Jurkat, Clone E6-1 (cell line): ENCODE measurements at regions not wholly inside any gene's neighbourhood (a gene's known extent, or its start where the extent isn't known, plus 50 kb on each side); places are given as distances from the start of the nearest gene placed in this dataset.

Experiments
- DNase-seq: peaks from one replicate; pipeline ENCODE4 v3.0.0-alpha.2; 2011; ENCODE audit warnings: low read depth, low spot score
- H3K4me3 ChIP-seq: 2 replicates; pipeline ENCODE4 v1.5.1; 2011; ENCODE audit warnings: mild to moderate bottlenecking, low read length, control low read depth, moderate library complexity

DNA sequence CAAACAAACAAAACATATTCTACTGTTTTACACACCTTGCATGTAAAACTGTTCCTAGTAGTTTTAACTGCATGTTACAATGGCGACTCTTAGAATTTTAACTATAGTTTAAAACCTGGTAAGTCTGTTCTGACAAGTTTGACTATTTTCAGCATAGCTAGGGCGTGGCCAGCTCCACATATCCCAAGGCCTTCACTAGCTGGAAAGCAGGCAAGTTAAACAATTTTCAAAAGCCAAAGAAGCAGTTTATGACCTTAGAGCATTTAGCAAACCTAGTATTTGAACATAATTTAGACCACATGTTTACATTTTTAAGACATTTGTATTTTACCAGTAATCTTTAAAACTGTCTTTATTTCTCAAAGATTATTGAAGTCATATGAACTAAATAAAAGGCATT is 402.8 kb upstream of the SYT4 start:
- no peak for DNase-seq
- H3K4me3 ChIP-seq = no peak overlapping the region

DNA sequence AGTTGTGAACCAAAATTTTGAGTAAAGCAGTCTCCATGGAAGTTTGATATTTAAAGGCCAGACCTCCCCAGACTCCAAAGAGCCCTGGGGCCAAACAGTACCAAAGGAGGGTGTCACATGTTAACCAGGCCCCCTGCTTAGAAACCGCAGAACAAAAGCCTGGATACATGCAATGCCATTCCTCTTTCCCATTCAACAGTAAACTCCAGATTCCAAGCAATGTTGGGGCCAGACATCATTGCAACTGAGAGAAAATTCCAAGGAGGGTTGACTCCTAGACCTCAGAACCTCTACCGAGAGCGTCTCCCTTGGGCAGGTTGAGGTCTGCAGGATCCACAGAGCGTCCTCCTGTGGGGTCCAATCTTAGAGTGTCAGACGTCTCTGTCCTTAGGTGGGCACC is 404.4 kb upstream of the SYT4 start:
- DNase-seq = no peak
- H3K4me3 ChIP-seq = no peak overlapping the region

DNA sequence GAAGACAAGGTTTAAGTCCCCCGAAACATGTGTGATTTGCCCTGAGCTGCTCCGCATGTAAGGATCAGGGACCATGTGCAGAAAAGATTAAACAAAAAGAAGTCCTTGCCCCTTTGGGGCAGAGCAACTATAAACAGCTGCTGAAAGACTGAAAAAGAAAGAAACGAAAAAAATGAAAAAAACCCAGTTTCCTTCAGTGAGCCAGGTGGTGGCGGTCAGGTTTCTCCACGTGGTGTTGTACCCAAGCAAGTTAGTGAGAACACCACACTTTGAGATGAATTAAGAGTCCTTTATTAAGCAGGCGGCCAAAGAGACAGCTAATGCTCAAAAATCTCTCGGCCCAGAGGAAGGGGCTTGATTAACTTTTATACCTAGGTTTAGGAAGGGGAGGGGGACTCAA is 404.9 kb upstream of the SYT4 start:
- DNase-seq = no peak
- H3K4me3 ChIP-seq = no peak overlapping the region

DNA sequence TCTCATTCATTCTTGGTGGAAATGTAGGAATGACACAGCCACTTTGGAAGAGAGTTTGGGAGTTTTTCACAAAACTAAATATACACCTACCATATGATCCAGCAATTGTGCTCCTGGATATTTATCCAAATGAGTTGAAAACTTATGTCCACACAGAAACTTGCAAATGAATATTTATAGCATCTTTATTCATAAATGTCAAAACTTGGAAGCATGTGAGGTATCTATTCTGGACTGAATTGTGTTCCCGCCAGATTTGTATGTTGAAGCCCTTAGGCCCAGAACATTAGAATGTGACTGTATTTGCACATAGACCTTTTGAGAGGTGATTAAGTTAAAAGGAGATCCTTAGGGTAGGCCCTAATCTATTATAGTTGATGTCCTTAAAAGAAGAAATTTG is 409.4 kb upstream of the SYT4 start:
- no peak for DNase-seq

DNA sequence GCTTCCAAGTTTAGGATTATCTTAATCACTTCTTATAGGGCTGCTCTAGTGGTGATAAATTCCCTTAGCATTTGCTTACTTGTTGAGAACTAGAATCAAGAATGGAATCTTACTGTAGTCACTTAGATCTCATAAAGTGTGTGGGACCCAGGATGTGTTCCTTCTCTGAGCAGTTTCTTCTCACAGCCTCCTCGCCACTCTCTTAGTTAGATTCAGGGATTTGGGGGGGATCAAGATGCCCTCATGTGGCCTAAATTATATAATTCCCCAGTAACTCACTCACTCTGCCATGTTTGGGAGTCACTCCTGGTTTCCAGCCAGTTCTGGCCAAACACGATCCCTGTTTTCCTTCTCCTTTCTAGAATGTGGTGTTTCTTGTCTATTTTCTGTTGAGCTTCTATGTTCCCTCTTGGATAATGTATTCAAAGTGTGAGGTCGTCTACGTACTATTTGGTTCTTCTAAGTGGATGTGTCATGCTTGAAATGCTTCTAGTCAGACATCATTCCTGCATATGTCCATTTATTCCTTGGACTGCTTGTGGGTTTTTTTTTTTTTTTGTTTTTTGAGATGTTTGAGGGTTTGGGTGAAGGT is 414.9 kb upstream of the SYT4 start:
- no peak overlapping the region for H3K4me3 ChIP-seq
- no peak for DNase-seq

More for the DNA sequence above, 409.4 kb upstream of the SYT4 start:
- no peak overlapping the region for H3K4me3 ChIP-seq

DNA sequence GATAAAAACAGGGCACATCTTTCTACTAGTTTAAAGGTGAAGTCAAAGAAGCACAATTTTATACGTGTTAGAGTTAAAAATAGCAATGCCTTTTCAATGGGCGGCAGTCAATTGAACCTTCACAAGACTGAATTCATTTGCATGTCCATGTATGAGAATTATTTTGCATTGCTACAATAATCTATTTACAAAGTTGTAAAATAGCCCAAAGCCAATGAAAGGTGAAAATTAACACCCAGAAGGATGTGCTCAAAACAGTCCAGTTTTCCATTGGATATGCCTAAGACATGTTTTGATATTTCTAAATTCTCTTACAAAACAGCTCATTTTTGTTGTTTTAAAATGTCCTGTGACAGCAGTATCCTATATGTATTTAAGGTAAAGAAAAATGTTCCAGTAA is 425.1 kb upstream of the SYT4 start:
- DNase-seq = no peak

DNA sequence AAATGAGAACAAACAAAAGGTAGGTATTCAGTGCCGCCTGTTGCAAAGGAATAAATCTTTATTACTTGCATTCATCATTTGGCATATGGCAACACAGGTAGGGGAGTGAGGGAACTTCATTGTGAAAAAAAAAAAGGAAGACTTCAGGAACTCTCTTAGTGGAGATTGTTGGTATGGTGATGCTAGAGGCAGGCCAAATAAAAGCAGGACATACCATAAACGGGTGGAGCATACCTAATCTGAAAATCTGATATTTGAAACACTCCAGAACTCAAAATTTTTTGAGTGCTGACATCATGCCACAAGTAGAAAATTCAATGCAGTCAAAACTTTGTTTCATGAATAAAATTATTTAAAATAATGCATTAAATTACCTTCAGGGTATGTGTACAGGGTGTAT is 425.8 kb upstream of the SYT4 start:
- DNase-seq = no peak
- no peak overlapping the region for H3K4me3 ChIP-seq

More for the DNA sequence above, 425.1 kb upstream of the SYT4 start:
- H3K4me3 ChIP-seq = no peak overlapping the region

DNA sequence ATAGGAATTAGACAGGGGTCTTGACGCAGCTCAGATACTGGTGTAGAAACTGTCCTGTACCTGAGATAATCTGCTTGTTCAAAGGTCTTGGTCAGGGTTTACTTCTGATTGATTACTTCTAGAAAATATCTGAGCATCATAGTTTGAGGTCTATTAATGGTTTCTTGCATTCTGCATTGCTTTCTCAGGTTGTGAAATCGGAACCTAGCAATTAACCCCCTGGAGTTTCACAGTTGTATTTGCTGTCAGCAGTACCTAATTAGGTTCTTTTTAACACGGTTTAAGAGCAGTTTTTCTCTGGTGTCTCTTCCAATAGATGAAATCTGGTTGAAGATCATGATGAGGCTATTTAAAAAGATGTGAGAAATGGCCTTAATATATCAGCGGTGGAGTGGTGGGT is 428.6 kb upstream of the SYT4 start:
- H3K4me3 ChIP-seq = no peak overlapping the region
- DNase-seq = no peak

DNA sequence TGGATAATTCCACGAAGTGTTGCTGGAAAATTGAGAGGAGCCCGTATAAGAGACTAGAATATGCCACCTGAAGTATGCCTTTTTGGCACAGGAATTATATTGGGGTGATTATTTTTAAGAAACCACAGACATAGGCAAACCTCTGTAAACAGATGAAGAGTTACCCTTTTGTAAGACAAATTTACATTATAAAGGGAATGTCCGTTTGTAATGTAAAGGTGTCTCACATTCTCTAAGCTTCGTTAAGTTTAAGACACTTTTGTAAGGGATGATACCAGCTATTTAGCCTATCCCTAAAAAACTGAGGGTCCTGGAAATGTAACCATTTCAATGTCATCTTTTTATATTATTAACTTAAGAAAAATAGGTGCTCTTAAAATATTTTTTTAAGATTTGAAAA is 432.8 kb upstream of the SYT4 start:
- no peak overlapping the region for H3K4me3 ChIP-seq
- no peak for DNase-seq

DNA sequence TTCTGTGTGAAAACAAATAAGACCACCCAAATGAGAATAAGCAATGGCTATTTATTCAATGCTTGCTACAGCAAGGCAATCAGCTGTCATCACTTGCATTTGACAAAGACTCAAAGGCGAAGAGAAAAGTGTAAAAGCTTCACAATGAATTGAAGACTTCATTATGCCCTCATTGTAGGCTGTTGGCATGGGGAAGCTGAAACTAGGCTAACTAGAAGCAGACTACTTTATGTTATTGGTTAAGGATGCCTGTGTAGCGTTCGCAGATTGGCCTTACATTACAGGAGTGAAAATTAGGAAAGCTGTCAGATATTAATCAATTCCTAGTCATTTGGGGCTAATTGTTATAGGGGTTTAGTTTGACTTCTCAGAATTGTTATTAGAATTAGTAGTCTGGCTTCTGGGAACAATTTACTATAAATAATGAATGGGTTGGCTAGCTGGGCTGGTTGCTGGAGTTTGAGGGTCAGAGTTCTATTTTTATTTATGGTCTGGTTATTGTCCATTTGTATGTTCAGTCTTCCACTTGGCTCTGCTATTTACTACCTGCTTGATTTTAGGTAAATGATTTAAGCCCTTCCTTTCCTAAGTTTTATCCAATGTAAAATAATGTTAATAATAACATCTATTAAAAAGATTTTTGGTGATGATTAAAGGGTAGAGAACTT is 437.2 kb upstream of the SYT4 start:
- H3K4me3 ChIP-seq = no peak overlapping the region
- DNase-seq = no peak

DNA sequence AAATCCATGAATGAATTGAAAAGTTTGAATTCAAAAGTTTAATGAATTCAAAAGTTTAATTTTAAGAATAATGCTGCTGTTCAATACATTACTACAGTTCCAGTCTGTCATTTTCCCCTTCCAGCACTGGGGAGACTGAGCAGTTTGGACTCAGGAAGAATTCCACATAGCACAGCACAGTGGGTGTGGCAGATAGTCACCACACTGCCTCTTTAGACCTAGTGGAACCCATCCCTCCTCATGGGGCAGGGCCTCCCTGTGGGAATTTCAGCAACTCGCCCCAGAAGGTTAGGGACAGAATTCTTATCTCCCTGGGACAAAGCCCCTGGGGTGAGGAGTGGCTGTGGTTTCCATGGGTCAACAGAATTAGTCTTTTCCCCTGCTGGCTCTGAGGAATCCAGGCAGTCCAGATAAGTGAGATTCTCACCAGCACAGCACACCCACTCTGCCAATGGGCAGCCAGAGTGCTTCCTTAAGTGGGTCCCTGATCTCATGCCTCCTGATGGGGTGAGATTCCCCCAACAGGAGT is 442.0 kb upstream of the SYT4 start:
- no peak for DNase-seq
- no peak overlapping the region for H3K4me3 ChIP-seq

DNA sequence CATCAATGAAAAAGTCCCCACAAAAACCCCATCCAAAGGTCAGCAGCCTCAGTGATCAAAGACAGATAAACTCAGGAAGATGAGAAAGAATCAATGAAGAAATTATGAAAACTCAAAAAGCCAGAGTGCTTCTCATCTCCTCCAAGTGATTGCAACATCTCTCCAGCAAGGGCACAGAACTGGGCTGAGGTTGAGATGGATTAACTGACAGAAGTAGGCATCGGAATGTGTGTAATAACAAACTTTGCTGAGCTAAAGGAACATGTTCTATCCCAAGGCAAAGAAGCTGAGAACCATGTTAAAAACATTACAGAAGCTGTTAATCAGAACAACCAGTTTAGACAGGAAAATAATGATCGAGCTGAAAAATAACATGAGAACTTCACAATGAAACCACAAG is 442.8 kb upstream of the SYT4 start:
- no peak overlapping the region for H3K4me3 ChIP-seq
- no peak for DNase-seq

DNA sequence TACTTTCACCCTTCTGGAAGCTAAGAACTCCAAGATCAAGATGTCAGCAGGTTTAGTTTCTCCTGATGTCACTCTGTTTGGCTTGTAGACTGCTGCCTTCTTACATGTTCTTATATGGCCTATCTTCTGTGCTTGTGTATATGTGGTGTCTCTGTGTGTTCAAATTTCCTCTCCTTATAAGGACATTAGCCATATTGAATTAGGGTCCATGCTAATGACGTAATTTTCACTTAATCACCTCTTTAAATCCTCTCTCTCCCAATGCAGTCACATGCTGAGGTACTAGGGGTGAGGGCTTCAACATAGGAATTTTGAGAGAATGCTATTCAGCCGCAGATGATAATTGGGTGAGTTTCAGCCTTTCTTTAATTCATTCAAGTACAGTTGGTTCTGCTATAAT is 458.3 kb upstream of the SYT4 start:
- no peak overlapping the region for H3K4me3 ChIP-seq
- DNase-seq = no peak

DNA sequence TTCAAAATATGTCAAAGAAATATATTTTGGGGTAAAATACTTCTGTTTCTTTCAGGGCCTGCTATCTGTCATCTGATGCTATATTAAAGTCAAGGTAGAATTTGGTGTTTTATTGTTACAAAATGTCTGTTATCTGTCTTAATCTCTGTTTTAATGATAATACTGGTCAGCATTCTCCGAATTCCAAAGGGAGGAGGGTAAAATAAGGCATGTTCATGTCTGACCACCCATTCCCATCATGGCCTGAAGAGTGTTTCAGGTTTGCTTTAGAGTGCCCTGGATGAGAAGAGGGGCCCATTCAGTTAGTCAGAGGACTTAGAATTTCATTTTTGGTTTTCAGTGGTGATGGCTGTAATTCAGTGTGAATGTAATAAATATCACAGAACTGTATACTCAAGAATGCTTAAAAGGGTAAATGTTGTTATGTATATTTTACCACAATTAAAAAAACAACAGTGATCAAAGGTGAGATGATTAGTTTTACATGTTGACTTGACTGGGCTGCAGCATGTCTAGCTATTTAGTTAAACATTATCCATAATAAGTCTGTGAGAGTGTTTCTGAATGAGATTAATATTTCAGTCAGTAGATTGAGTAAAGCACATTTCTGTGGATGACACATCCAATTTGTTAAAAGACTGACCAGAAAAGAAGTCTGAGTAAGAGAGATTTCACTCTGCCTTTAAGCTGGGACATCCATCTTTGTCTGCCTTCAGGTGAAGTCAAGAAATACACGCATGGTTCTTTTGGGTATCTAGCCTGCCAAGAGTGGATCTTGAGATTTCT is 467.9 kb upstream of the SYT4 start:
- H3K4me3 ChIP-seq = no peak overlapping the region
- no peak for DNase-seq

DNA sequence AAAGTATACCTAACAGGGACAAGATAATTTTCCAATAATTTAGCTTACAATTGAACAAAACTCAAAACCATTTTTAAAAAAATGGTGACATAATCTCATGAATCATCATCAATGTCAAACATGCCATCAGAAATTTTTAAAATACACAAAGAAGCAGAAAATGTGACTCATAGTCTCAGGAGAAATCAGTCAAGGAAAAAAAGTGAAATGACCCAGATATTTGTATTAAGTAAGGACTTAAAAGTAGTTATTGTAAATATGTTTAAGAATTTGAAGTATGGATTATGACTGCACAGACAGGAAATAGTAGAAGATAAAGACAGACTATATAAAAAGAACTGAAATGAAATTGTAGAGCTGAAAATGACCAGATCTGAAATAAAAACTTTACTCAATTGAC is 473.9 kb upstream of the SYT4 start:
- no peak for DNase-seq

DNA sequence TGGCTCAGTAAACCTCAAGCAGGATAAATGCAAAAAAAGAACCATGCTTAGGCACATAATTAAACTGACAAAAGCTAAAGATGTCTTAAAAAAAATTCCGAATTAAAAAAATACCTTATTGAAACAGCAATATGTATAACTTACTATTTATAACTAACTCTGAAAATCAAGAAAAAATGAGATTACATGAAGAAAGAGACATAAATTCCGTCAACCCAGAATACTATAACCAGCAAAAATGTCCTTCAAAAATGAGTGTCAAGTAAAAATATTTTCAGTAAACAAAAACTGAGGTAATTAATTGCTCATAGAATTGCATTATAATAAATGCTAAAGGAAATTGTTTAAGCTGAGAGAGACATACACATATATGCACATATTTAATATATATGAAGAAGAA is 474.5 kb upstream of the SYT4 start:
- DNase-seq = no peak
- H3K4me3 ChIP-seq = no peak overlapping the region

More for the DNA sequence above, 473.9 kb upstream of the SYT4 start:
- no peak overlapping the region for H3K4me3 ChIP-seq

DNA sequence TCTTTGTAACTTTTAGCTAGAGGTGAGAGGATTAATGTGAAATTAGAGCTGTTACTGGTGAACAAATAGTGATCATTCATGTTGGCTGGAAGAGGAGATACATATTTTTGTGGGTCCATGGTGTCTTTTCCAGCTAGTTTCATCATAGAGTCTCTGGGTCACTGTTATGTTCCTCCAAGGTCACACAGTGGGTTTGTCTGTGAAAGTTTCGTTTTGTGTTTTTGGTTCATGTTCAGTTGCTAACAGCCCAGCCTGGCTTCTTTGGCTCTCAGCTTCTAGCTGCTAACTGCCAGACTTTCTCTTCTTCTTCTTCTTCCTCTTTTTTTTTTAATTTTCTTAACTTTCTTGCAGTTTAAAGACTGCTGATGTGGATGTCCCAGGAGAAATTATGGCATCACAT is 480.0 kb upstream of the SYT4 start:
- no peak overlapping the region for H3K4me3 ChIP-seq
- DNase-seq = no peak

DNA sequence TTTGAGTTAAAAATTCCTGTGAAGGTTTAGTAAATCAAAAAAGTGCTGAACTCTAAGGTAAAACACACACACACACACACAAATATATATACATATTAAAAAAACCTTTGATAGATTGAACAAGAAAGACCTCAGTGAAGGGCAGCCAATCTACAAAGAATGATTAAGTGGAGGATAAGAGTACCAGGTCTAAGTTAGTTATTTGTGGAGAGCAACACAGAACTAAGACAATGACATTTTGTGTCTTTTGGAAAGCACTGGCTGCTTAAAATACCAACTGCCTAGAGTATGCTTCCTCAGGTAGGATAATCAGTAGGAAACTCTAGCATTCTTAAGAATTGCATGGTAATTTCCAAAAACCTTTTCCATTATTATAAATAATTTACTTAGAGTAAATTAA is 481.4 kb upstream of the SYT4 start:
- H3K4me3 ChIP-seq = no peak overlapping the region
- DNase-seq = no peak

DNA sequence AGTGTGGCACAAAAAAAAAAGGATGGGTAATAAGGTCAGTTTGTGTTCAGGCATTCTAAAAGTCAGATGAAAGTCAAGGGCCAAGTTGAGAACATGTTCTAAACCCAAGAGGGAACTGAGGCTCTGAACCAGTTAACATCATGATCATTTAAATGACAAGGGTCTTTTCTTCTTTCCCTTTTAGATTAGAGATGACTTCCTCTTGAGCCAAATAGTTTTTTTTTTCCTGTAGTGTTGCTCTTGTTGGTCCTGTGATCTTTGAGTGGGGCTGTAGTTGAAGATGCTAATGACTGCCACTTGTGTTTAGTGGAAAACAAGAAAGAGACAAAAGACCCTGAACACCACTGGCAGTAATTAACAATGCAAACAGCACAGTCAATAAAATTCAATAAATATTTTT is 482.7 kb upstream of the SYT4 start:
- no peak for DNase-seq
- no peak overlapping the region for H3K4me3 ChIP-seq

DNA sequence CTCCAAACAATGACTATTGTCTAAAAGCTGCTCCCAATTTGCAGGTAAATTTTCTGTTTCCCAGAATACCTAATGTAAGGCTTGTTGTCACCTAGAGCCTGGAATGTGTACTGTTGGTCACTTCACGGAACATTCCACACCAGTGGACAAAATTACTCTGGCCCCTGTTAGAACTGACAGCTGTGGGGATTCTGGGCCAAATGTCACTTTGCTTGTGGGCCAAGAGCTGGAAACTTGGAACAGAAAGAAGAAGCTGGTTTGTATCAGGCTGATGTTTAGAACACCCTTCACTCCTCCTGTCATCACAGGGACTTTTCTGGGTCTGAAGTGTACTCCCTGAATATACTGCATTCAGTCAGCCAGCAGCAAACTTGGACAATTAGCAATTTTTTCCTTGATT is 495.6 kb upstream of the SYT4 start:
- no peak overlapping the region for H3K4me3 ChIP-seq
- no peak for DNase-seq
